Parathyroid adenoma (tissue), 2 donors: ENCODE measurements at regions not wholly inside any gene's neighbourhood (a gene's known extent, or its start where the extent isn't known, plus 50 kb on each side); places are given as distances from the start of the nearest gene placed in this dataset.

Experiments used
- H2AFZ ChIP-seq: fragments of 300-600 bp; sonication (generic); one replicate; pipeline ENCODE4 v1.7.0; 2017; ENCODE audit warnings: antibody characterized with exemption, mild to moderate bottlenecking
- H3K27ac ChIP-seq: fragments of 300-600 bp; sonication (generic); one replicate; pipeline ENCODE4 v1.7.0; 2017
- H3K27me3 ChIP-seq: fragments of 300-600 bp; sonication (generic); one replicate; pipeline ENCODE4 v1.7.0; 2017; ENCODE audit warnings: low read length; ENCODE audit not compliant: control insufficient read depth, insufficient read depth
- H3K36me3 ChIP-seq: fragments of 300-600 bp; sonication (generic); one replicate; pipeline ENCODE4 v1.7.0; 2017; ENCODE audit warnings: low read length; ENCODE audit not compliant: control insufficient read depth, insufficient read depth
- H3K4me1 ChIP-seq: fragments of 300-600 bp; sonication (generic); one replicate; pipeline ENCODE4 v1.7.0; 2017; ENCODE audit warnings: control low read depth
- H3K4me2 ChIP-seq: fragments of 300-600 bp; sonication (generic); one replicate; pipeline ENCODE4 v1.7.0; 2017; ENCODE audit warnings: low read length
- H3K4me3 ChIP-seq: fragments of 300-600 bp; sonication (generic); one replicate; pipeline ENCODE4 v1.7.0; 2017; ENCODE audit warnings: low read depth, low read length
- H3K79me2 ChIP-seq: fragments of 300-600 bp; sonication (generic); one replicate; pipeline ENCODE4 v1.7.0; 2017; ENCODE audit warnings: control low read depth
- H3K9ac ChIP-seq: fragments of 300-600 bp; sonication (generic); one replicate; pipeline ENCODE4 v1.7.0; 2017; ENCODE audit warnings: mild to moderate bottlenecking
- H3K9me3 ChIP-seq: fragments of 300-600 bp; sonication (generic); one replicate; pipeline ENCODE4 v1.7.0; 2017; ENCODE audit warnings: low read length; ENCODE audit not compliant: control insufficient read depth
- TF ChIP-seq, protein P1 (sequence below): fragments of 300-600 bp; sonication (generic); IDR thresholded peaks from one replicate; pipeline ENCODE4 v1.7.0; 2017; ENCODE audit warnings: antibody characterized with exemption, mild to moderate bottlenecking
- donor health status: primary hyperparathyroidism.

DNA sequence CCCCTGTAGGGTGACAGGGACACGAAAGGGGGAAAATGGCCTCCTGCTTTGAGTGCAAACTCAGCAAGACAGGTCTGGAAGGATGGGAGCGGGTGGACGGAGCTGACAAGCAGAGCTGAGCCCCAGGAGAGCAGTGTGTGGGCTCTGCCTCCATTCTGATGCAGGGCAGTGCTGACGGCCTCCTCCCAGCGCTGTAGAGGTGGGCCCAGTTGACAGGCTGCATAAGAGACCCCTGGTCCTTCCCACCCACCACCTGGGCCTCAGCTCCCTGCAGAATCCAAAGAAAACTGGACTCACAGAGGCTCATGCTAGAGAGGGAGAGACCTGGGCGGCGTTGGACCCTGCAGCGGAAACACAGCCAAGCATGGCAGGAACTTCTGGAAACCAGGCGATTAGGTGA lies 1113.4 kb downstream of the BRD1 start:
- no peaks in the 10 kb centered on the region for H3K36me3 ChIP-seq

DNA sequence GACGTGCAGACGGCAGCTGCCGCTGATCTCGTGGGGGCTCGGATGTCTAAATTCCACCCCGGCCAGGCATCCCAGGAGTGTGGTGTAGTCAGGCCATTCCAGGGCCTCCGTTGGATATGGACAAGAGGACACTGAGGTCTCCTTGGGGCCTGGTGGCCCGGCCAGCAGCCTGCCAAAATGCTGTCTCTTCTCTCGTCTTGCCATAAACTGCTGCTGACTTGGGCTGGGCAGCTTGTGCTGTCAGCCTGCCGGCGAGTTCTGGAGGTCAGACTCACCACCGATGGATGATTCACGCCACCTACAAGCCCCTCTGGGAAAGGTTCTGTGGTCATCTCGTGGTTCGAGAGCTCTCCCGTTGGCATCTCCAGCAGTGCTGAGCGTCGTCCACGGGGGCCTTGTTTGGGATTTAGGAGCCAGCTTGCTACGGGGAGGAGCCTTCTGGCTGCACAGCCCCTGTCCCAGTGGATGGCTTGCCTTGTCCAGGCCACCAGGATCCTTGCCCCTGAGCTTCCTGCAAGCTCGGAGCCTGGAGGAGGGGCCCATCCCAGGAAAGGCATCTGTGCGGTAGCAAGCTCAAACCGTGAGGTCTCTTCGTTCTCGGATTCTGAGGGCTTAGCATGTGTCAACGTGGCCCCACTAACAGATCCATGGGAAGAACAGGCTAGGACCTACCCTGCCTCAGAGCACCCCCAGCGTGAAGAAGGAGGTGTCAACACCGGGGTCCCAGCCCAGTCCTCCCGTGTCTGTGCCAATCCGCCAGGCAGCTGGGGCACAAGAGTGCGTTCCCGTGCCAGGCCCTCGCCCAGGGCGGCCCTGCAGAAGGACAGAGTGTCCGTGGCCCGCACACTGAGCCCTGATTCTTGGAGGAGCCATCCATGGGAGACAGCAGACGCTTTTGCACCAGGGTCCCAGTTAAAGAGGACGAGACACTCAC lies 1114.1 kb downstream of the BRD1 start:
- no peaks in the 10 kb centered on the region for H3K36me3 ChIP-seq
- no peaks in the 10 kb centered on the region for H3K9me3 ChIP-seq
- no peak overlapping the region for H2AFZ ChIP-seq
- H3K27me3 ChIP-seq, result no peaks in the 10 kb centered on the region
- no peak overlapping the region for H3K27ac ChIP-seq
- H3K4me2 ChIP-seq, result no peak overlapping the region
- no peaks in the 10 kb centered on the region for H3K4me1 ChIP-seq
- H3K9ac ChIP-seq, result no peak overlapping the region
- H3K4me3 ChIP-seq, result no peak overlapping the region
- no peaks in the 10 kb centered on the region for H3K79me2 ChIP-seq
- TF ChIP-seq, protein P1, sequence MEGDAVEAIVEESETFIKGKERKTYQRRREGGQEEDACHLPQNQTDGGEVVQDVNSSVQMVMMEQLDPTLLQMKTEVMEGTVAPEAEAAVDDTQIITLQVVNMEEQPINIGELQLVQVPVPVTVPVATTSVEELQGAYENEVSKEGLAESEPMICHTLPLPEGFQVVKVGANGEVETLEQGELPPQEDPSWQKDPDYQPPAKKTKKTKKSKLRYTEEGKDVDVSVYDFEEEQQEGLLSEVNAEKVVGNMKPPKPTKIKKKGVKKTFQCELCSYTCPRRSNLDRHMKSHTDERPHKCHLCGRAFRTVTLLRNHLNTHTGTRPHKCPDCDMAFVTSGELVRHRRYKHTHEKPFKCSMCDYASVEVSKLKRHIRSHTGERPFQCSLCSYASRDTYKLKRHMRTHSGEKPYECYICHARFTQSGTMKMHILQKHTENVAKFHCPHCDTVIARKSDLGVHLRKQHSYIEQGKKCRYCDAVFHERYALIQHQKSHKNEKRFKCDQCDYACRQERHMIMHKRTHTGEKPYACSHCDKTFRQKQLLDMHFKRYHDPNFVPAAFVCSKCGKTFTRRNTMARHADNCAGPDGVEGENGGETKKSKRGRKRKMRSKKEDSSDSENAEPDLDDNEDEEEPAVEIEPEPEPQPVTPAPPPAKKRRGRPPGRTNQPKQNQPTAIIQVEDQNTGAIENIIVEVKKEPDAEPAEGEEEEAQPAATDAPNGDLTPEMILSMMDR, result no peak

More for the DNA sequence above, 1113.4 kb downstream of the BRD1 start:
- H3K79me2 ChIP-seq, result no peaks in the 10 kb centered on the region
- H3K4me3 ChIP-seq, result no peak overlapping the region
- no peak overlapping the region for H2AFZ ChIP-seq
- H3K4me2 ChIP-seq, result no peak overlapping the region
- TF ChIP-seq, protein P1, result no peak
- H3K9me3 ChIP-seq, result no peaks in the 10 kb centered on the region
- H3K9ac ChIP-seq, result no peak overlapping the region
- H3K4me1 ChIP-seq, result no peaks in the 10 kb centered on the region
- H3K27ac ChIP-seq, result no peak overlapping the region
- H3K27me3 ChIP-seq, result no peaks in the 10 kb centered on the region

- TF ChIP-seq, protein P1, result no peak
- Histone ChIP-seq H3K36me3 (no peaks in the 10 kb centered on the region), H3K4me3 (no peak overlapping the region), H3K9ac (no peak overlapping the region), H2AFZ (no peak overlapping the region), H3K9me3 (no peaks in the 10 kb centered on the region), H3K27ac (no peak overlapping the region), H3K4me1 (no peaks in the 10 kb centered on the region), H3K79me2 (no peaks in the 10 kb centered on the region), H3K27me3 (no peaks in the 10 kb centered on the region), H3K4me2 (no peak overlapping the region)
Observed at GRCh38 chr22:48712558-48713271, 1115.0 kb downstream of the BRD1 start.

DNA sequence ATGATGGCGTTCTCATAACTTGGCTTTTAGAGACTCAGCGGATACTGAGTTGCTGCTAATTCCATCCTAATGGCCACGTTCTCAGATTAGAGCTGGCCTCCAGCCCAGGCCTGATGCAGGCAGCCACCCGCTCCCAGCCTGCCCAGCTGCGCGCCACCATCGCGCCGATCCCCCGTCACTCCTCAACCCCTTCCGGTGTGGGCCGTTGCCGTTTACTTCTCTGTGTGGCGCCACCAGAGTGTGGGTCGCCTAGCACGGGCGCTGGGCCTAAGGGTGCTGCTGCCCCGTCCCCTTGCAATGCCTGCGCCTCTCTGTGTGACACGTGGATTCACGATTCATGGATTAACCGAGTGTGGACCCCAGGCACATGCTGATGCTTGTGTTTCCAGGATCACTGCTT lies 1116.0 kb downstream of the BRD1 start:
- no peaks in the 10 kb centered on the region for H3K9me3 ChIP-seq

More for the DNA sequence above, 1116.0 kb downstream of the BRD1 start:
- no peaks in the 10 kb centered on the region for H3K79me2 ChIP-seq
- H3K9ac ChIP-seq, result no peak overlapping the region
- no peaks in the 10 kb centered on the region for H3K27me3 ChIP-seq
- no peak overlapping the region for H3K4me2 ChIP-seq
- H3K27ac ChIP-seq, result no peak overlapping the region
- no peak overlapping the region for H3K4me3 ChIP-seq
- H3K4me1 ChIP-seq, result no peaks in the 10 kb centered on the region
- H3K36me3 ChIP-seq, result no peaks in the 10 kb centered on the region
- TF ChIP-seq, protein P1, result no peak
- H2AFZ ChIP-seq, result no peak overlapping the region
